GM18502 (cell line): ENCODE measurements at regions not wholly inside any gene's neighbourhood (a gene's known extent, or its start where the extent isn't known, plus 50 kb on each side); places are given as distances from the start of the nearest gene placed in this dataset.

Experiments
- ATAC-seq: cut with Tn5 transposase; IDR thresholded peaks from one replicate; pipeline ENCODE4 v1.9.1; 2021; ENCODE audit warnings: mild to moderate bottlenecking; ENCODE audit not compliant: unreplicated experiment, poor library complexity

DNA sequence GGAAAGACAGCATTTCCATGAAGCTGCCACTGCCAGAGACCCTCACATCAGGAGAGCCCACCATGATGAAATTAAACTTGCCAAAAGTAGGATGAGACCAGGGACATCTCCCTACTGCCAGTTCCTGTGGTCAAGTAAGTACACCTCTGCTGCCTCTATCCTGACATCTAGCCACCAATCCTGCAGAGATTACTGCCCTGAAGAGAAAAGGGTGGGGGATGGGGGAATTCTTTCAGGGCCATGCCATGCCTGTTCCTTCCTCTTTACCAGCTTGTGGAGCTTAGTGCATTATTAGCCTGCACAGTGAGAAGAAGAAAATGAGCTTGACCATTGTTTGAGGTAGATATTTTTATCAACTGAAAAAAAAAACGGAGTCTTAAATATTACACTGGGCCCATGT, 397.2 kb upstream of the CDH2 start:
- ATAC-seq, result no peak

DNA sequence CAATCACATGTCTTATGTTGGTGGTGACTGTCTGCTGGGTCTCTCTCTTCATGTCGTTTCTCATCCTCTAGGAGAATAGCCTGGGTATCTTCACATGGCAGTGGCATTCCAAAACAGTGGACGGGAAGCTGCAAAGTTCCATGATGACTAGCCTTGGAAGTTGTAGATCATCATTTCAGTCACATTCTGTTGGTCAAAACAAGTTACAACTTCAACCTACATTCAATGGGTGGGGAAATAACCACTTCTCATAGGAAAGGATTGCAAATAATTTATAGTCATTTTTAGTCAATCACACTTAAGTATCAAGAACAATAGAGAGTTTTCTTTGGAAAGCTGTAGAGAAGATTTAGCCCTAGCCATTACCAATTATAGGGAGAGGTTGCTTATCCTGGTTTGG, 395.0 kb upstream of the CDH2 start:
- no peak for ATAC-seq

DNA sequence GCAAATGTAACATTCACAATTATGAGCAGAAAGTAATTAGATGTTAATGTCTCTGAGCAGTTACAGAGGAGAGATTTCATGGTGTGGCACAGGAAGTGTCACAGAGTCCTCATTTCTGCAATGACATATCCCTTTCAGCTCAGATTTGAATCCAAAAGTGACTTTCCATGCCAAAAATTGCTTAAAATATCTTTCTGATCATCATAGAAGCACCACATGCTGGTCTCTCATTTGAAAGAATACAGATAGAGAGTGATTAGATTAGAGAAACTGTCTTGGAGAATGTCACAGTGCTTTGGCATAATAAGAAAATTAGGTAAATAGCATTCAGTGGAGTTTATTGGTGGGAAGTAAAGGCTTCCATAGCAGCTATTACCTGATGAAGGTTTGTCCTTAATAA, 383.4 kb upstream of the CDH2 start:
- no peak for ATAC-seq

DNA sequence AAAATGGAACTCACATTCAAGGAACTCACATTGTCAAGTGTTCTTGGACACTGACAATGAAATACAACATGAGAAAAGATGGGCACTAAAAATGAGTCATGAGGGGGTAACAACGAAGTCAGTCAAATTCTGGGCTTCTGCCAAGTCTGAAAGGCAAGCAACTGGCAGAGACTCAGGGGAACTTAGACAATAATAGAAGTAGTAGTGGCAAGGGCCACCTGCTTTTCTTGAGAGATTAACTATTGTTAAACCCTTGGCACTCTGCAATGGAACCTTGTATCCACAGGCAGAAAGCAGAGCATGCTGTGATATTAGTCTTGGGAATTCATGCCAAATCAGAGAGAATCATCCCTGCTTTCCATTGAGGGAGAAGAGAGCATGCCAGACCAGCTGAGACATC, 382.6 kb upstream of the CDH2 start:
- ATAC-seq, result no peak

DNA sequence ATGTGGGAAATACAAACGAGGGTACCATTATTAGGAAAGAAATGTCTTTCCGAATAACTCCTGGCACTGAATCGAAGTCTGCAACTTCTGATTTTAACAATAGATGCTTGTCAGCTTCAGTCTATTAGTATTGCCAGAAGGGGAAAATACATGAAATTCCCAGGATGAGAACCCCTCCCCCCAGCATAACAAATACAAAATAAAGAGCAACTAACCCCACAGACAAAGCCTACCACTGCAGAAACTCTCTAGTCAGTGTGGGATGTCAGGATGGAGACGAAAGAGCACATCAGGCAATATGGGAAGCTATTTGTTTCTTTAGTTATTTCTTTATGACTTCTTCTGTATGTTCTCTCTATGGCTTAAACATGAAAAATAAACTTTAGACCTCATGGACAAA, 365.0 kb upstream of the CDH2 start:
- ATAC-seq, result no peak

DNA sequence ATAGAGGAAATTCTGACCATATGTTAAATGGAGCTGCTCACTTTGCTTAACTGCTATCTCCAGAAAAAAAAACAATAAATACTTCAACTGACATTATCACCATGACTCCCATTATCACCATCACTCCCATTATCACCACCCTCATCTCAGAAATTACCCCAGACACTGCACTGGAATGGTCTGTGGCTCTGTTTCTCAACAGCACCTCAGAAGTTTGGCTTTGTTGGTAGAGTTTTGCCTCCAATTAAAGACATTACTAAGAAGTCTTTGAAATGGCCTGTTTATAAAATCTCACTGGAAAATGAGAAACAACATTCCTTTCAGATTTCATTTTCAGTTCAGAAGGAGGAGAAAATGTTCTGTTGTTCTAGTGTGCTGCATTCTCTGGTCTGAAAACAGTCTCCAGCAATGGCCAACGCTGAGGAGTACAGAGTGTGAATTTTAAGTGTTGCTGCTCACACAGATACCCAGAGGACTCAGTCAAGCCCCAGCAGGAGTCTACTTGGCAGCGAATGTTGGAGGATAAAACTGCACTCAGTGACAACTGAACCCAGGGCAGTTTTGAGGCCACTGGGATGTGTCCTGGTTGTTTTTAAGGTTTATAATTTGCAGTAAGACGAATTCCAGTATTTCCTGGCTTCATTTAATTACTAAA, 364.5 kb upstream of the CDH2 start:
- ATAC-seq, result no peak

DNA sequence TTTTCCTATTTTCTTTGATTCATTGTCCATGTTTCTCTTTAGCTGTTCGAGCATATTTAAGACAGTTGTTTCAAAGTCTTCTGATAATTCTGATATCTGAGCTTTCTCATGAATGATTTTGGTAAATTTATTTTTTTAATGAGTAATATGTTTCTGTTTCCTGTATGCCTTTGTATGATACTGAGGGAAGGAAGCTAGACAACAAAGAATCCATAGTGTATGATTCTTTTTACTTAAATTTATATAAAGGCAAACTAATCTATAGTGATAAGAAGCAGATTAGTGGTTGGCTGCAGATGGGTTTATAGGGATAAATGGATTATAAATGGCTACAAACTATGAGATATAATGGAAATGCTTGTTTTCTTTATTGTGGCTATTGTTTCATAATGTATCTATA, 352.7 kb upstream of the CDH2 start:
- ATAC-seq, result no peak

DNA sequence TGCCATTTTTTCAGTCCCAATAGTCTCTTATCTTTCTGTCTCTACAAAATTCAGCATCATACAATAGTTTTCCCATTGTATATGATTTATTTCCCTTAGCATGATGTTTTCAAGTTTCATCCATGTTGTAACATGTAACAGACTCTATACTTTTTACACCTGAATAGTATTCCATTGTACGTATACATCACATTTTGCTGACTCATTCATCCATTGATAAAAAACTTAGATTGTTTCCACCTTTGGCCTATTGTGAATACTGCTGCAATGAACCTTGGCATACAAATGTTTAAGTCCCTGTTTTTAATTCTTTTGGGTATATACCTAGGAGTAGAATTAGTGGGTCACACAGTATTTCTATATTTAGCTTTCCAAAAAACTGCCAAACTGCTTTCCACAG, 349.3 kb upstream of the CDH2 start:
- ATAC-seq, result no peak

DNA sequence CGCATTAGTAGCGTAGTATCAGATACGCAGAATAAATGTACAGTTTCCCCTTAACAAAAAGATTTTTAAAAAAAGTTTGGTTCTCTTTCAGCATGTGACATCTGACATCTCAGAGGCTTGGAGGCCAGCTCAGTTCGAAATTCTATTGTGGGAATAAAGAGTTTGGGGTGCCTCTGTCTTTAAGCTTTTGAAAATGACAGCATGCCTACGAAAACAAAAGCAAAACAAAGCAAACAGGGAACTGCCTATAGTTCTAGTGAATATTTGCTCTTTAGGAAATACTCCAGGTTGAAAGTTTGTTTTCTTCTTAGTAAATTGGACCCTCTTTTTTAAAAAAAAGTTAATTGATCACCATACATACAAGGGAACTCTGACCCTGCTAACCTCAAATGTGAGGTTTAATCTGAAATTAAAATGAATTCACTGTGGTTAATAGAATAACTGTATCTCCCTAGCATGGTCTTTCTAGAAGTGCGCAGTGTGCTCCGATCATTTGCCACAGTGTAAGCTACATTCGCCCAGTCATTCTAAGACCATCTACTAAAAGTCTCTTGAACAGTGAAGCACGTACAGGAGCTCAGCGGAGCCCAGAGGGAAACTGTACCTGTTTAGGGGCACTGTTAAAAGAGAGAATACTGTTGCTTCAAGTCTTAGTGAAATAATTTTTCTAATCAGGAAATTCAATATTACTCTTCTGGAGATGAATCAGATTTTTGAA, 347.0 kb upstream of the CDH2 start:
- no peak for ATAC-seq

DNA sequence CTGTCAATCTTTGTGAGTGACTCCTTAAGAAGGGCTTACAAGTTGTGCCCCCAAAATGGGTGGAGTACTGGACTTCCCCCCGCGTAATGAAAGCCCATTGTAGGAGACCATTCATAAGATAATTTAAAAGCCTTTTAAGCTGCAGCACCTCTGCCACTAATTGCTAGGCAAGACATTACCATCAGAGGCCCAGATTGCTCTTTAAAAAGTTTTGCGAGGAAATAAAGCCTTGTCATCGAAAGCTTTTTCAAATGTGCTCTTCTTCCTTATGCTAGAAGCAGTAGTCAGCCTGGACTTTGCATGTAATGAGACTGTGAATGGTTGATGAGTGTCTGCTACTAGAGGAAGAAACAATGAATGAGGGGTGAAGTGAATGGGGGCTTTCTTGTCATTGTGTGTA, 345.3 kb upstream of the CDH2 start:
- ATAC-seq, result no peak

DNA sequence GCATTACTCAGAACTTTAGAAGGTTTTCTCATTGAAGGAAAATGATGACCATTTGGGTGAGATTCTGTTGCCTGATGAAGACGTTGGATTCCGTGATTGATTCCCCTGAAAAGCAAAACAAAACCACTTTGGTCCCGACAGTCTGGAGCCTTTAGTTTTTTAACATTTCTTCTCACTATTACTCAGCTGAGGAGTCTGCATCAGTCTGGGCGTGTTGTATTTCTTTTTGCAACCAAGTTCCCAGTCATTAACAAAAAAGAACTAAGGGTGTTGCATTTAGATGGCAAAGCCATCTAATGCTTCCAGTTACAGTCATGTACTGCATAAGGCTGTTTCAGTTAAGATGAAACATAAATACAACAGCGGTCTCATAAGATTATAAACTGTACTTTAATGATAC, 343.1 kb upstream of the CDH2 start:
- no peak for ATAC-seq

DNA sequence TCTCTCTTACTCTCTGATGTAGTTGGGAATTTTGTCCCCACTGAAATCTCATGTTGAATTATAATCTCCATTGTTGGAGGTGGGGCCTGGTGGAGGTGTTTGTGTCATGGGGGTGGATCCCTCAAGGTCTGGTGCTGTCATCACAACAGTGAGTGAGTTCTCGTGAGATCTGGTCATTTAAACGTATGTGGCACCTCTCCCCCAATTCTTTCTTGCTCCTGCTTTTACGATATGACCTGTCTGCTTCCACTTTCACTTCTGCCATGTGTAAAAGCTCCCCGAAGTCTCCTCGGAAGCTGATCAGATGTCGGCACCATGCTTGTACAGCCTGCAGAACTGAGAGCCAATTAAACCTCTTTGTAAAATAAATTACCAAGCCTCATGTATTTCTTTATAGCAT, 337.8 kb upstream of the CDH2 start:
- no peak for ATAC-seq

DNA sequence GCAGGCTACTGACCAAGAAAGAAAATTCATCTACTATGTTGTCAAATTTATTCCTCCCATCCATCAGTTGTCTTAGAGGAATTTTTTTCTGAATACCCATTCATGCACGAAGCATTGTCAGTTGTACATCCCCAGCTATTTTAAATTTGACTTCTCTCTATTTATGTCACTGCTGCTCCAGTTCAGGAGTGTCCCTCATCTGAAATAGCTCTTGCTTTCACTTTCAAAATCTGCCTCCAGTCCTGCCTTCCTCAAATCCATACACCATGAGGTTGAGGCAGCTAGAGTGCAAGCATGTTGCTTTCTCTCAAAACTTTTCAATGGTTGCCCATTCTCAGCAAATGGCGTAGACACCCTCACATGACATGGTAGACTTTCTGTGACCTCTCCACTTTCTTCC, 335.4 kb upstream of the CDH2 start:
- no peak for ATAC-seq

DNA sequence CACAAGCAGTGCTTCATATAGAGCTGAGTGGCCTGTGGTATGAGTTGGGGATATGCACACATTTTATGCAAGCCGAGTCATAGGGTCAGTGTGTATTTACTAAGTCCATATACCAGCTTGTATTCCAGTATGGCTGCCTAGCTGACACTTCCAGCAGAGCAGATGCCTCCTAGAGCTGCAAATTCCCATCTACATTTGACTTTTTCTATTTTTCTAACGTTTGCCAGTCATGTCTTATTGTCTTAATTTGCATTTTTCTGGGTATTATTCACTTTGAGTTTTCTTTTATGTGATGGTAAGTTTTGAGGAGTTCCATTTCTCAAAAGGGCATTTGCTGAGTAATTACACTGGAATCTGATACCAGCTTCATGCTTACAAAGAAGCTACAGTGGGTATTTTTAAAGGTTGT, 334.5 kb upstream of the CDH2 start:
- ATAC-seq, result no peak

DNA sequence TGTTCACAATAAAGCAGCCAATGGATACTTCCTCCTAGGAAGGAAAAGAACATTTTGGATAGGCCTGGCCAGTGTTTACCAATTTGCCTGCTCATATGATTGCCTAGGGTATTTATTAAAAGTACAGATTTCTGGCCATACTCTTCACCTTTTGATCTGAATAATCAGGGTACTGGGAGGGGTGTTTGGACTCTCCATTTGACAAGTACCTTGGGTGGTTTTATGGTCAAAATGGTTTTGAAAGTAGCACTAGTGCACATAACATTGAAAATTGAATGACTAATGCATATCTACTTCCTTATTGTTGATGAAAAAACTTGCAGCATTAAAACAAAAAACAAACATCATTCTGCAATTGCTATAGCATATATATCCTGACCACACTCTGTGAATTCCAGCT, 333.3 kb upstream of the CDH2 start:
- no peak for ATAC-seq

DNA sequence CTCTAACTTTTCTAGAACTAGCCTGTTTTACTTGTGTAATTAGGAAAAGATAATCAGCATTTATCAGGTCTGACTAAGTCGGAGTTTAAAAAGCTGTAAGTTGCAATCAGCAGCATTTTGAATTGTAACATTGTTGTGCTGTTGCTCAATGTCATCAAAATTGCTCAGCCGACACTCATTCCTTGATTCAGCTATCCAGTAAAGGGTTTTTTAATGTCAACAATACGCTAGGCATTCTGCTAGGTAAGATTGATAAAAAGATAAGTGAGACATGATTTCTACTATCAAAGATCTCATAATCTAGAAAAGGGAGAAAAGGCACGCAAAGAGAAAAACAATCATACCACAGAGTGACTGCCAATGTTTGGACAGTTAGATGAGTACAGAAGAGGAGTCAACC, 327.1 kb upstream of the CDH2 start:
- ATAC-seq, result no peak

DNA sequence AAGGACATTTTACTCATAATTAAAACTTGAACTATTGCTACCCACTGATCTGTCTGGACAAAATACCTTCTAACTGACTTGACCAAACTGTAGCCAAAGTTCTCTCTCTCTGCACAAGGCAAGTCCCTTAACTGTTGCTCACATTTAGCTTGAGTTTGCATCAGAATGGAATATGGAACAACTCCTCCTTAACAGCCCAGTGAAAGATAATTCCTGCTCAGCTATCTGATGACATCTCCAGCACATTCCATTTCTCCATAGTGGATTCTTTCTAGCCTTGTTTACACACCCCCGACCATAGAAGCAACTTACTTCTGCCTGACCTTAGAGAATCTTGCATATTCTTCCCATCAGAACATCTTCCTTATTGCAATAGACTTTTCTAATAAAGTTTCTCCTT, 317.2 kb upstream of the CDH2 start:
- ATAC-seq, result no peak

DNA sequence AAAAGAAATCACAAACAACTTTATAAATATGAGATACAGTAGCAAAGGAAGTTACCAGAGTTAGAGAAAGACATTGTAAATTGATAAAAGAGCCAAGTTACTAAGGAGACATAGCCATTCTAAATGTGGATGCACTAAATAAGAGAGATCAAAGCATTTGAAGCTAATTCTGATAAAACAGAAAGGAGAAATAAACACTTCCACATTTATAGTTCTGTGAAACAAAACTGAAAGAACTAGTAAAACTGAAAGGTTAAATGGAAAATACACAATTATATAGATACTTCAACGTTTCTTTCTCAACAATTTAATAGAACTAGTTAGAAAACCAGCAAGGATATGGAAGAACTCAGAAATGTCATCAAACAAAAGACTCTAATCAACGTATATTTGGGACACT, 309.0 kb upstream of the CDH2 start:
- no peak for ATAC-seq

DNA sequence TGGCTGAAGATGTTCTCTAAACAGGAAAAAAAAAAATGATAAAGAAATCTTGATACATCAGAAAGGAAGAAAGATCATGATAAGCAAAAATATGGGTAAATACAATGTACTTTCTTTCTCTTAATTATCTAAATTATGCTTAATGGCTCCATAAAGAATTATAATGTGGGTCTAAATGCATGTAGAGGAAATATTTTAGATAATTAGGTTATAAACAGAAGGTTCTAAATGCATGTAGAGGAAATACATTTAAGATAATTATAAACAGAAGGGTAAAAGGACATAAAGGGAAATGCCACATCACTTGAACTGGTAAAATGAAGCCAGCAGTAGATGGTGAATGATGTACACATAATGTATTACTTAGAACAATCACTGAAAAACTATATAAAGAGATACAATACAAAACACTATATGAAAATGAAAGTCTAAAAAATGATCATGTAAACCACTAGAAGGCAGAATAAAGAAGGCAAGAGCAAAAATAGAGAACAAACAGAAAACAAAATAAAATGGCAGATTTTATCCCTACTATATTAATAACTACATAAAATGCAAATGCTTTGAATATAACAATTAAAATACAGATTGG, 308.4 kb upstream of the CDH2 start:
- ATAC-seq, result no peak

DNA sequence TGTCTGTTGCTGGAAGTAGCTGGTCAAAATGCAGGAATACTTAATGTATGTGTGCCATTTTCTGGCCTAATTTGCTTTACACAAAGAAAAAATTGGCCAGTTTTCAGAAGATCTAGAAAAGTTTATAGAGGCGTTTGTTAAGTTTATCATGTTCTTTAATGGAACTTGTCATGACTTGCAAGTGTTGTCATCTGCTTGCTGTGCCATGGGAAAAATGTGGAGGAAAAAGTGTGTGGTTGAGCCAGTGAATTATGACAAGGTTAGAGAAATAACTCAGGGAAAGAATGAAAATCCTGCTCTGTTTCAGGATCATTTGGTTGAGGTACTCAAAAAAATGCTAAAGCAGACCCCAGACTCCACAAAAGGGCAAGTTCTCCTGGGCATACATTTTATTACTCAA, 301.6 kb upstream of the CDH2 start:
- ATAC-seq, result no peak

DNA sequence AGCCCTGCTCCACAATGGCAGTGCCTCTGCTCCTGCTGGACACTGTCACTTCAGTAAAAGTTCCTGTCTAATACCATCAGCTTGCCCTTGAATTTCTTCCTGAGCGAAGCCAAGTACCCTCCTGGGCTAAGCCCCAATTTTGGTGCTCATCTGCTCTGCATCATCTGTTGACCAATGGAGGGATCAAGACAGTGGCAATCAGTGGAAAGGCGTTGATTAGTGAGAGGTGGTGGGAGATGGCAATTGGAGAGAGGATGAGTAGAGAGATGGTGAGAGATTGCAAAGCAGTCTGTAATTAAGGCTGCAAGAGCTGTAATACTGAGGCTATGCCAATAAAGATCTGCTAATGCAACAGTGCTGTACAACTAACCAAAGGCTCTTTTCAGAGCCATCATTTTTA, 299.4 kb upstream of the CDH2 start:
- no peak for ATAC-seq

DNA sequence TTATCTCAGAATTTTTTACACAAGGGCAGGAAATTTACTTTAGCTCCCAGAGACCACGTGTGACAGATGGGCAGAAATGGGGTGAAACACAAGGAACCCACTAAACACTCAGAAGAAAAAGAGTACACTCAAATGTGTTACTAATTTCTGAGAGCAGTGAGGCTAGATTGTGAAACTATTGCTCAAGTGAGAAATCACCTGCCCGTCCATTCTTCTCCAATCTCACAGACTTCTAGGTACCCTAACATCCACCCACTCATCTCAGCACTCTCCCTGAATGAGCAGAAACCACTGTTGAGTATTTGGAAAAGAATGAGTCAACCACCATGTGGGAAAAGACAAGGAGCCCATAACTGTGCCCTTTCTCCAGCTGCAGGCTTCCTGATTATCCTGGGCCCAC, 293.0 kb upstream of the CDH2 start:
- no peak for ATAC-seq
